Epithelial cell of prostate (primary cell): ENCODE measurements at regions not wholly inside any gene's neighbourhood (a gene's known extent, or its start where the extent isn't known, plus 50 kb on each side); places are given as distances from the start of the nearest gene placed in this dataset.

ENCODE experiments used
- DNase-seq: peaks from one replicate; pipeline ENCODE4 v3.0.0-alpha.2; 2011; ENCODE audit warnings: low read depth, low spot score
- H3K27ac ChIP-seq: fragments of 450-650 bp; 2 replicates; pipeline ENCODE4 v1.5.1; 2017; ENCODE audit warnings: mild to moderate bottlenecking

GRCh38 chr6:145489583-145489982 is 245.7 kb downstream of the EPM2A start:
- no peak for DNase-seq
- H3K27ac ChIP-seq, result no peak overlapping the region

GRCh38 chr6:145490068-145490467 is 245.3 kb downstream of the EPM2A start:
- H3K27ac ChIP-seq, result no peak overlapping the region
- no peak for DNase-seq

DNA sequence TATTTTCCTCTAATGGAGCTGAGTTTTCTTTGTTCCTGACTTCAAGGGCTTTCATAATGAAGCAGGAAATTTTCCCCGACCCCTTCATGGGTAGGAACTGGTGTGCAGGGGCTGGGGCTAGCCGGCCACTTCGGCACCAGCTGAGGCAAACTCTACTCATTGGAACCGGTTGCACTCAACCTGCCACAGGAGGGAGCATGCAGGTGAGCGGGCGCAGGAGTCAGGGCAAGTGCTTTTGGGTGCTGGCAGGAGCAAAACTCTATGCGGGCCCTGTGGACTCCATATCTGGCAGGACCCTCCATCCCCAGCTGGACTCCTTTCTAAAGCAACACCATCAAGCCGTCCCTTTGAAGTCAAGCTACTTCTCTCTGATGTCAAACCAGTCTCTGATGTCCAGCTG is 244.2 kb downstream of the EPM2A start:
- H3K27ac ChIP-seq, result no peak overlapping the region
- DNase-seq, result no peak

- H3K27ac ChIP-seq, result no peak overlapping the region
- DNase-seq, result no peak
Observed at GRCh38 chr6:145497006-145497405, 238.3 kb downstream of the EPM2A start.

GRCh38 chr6:145498425-145498824 is 236.9 kb downstream of the EPM2A start:
- no peak for DNase-seq
- H3K27ac ChIP-seq, result no peak overlapping the region

- DNase-seq, result peak; percentile 44
- H3K27ac ChIP-seq, result no peak overlapping the region
Observed at GRCh38 chr6:145502416-145502815, 232.9 kb downstream of the EPM2A start.

GRCh38 chr6:145506136-145506535 is 229.2 kb downstream of the EPM2A start:
- H3K27ac ChIP-seq, result no peak overlapping the region
- DNase-seq, result no peak

DNA sequence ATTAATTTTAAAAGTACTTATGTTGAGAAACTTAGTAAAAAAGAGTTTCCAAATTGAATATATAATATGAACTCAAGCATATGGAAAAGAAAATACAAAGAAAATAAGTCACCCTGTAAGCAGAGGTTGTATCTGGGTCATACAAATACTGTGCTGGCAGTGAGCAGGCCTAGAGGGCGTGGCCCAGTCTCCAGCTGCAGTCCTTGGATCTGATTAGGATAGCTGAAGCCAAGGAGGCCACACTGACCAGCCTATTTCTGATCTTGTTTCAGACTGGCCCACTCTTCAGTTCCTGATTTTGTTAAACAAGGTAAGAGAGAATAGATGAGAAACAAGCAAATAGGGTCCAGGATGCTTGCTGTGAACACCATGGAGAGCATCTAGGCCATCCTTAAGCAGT is 228.8 kb downstream of the EPM2A start:
- DNase-seq, result no peak
- no peak overlapping the region for H3K27ac ChIP-seq

- H3K27ac ChIP-seq, result no peak overlapping the region
- no peak for DNase-seq
Observed at GRCh38 chr6:145507239-145507638, 228.1 kb downstream of the EPM2A start.

GRCh38 chr6:145508107-145508506 is 227.2 kb downstream of the EPM2A start:
- DNase-seq, result no peak
- H3K27ac ChIP-seq, result no peak overlapping the region

GRCh38 chr6:145517492-145517891 is 217.8 kb downstream of the EPM2A start:
- no peak for DNase-seq
- no peak overlapping the region for H3K27ac ChIP-seq

GRCh38 chr6:145525038-145525437 is 210.3 kb downstream of the EPM2A start:
- H3K27ac ChIP-seq, result no peak overlapping the region
- no peak for DNase-seq

GRCh38 chr6:145529582-145529981 is 205.7 kb downstream of the EPM2A start:
- no peak for DNase-seq
- no peak overlapping the region for H3K27ac ChIP-seq

GRCh38 chr6:145530454-145530853 is 204.9 kb downstream of the EPM2A start:
- H3K27ac ChIP-seq, result no peak overlapping the region
- DNase-seq, result no peak

DNA sequence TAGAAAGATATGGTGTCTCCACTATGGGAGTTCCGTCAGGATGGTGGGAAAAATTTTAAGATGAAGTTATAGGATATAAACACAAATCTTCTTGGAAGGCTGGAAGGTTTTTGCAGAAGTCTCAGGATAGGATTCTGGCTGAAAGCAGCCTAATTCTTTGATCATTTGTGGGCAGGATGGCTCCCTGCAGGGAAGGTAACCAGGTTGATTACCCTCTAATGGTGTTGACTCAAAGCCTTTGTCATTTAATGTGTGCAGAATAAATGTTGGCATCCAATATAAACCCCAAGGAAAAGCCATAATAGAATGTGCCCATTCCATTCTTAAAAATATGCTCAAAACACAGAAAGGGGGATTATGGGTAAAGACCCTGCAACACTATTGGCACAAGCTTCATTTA is 204.3 kb downstream of the EPM2A start:
- DNase-seq, result no peak
- H3K27ac ChIP-seq, result no peak overlapping the region

GRCh38 chr6:145531822-145532221 is 203.5 kb downstream of the EPM2A start:
- no peak overlapping the region for H3K27ac ChIP-seq
- no peak for DNase-seq

GRCh38 chr6:145532361-145532760 is 203.0 kb downstream of the EPM2A start:
- H3K27ac ChIP-seq, result no peak overlapping the region
- DNase-seq, result no peak

DNA sequence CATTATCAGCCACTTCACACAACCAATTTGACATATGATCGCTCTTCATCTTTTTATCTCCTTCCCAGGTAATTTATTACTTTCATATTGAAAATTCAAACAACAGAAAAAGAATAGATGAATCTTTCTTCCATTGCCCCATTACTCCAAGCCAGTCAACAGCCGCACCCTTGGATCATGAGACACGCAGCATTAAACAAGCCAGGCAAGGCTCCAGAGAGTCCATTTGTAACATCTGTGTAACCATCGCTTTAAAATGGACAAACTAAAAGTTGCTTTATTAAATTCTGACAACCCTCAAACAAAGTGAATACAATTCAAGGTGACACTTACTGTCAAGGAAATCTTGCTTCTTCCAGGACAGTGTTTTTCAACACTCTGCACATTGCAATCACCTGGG is 200.3 kb downstream of the EPM2A start:
- no peak overlapping the region for H3K27ac ChIP-seq
- DNase-seq, result no peak

- no peak overlapping the region for H3K27ac ChIP-seq
- DNase-seq, result no peak
Observed at GRCh38 chr6:145538989-145539388, 196.3 kb downstream of the EPM2A start.

DNA sequence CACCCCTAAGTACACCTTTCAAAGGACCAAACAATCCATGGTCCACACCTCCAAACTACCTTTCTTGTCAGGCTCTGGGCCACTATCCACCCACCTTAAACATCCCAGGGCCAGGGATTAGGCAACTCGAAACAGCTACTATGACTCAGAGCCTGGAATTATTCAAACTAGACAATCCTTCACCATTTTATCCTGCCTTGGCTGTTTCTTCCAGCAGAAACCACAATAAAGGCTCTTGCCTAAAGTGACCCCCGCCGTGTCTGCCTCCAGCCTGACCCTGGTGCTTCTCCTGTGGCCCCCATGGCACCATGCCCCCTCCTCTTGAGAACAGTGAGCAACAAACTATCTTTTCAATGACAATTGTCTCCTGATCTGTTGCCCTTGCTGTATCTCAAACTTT is 195.5 kb downstream of the EPM2A start:
- peak overlapping the region; percentile 31 for H3K27ac ChIP-seq
- DNase-seq, result peak; percentile 16

DNA sequence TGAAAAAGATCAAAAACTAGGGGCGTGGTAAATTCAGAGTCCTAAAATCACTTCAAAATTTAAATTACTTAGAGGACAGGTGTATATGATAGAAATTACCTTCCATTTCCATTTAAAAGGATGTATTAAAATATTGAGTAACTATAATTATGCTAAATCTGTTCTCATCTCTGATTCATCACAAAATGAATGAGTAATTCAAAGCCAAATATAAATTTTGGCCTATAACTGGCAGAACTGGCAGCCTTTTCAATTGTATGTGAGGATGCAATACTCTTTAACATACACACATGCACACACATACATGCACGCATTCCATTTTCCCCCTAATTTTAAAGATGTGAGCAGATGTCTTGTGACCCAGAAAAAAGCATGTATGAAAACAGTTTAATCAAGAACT is 194.6 kb downstream of the EPM2A start:
- no peak overlapping the region for H3K27ac ChIP-seq

GRCh38 chr6:145544041-145544440 is 191.3 kb downstream of the EPM2A start:
- H3K27ac ChIP-seq, result peak overlapping the region; percentile 82
- peak; percentile 81 for DNase-seq

More for the DNA sequence above, 194.6 kb downstream of the EPM2A start:
- no peak for DNase-seq

GRCh38 chr6:145544514-145544913 is 190.8 kb downstream of the EPM2A start:
- DNase-seq, result no peak
- H3K27ac ChIP-seq, result peak overlapping the region; percentile 82
